K562 (cell line): ENCODE measurements at regions not wholly inside any gene's neighbourhood (a gene's known extent, or its start where the extent isn't known, plus 50 kb on each side); places are given as distances from the start of the nearest gene placed in this dataset.

Source experiments
- ATAC-seq: fragments of 200-7000 bp; cut with Tn5 transposase; 3 replicates; pipeline ENCODE4 v1.9.1; 2020; ENCODE audit warnings: moderate library complexity
- BruUV-seq: library from RNA; stranded (reverse); fragments of 400-500 nt; replicated peaks from 2 replicates; lab custom pipeline; 2021; lab: Mats Ljungman, UMichigan
- CTCF ChIA-PET: fragments of 300-600 bp; formaldehyde crosslinking; extraction: SDS; loops from one replicate; lab custom pipeline; 2021; ENCODE audit warnings: low intra/inter-chr PET ratio; lab: Yijun Ruan, JAX
- POLR2A ChIA-PET: fragments of 300-600, 350-650 bp; sonication (Branson Sonifier 250); formaldehyde crosslinking; extraction: SDS; loops from one replicate; lab custom pipeline; 2021; ENCODE audit warnings: antibody characterized with exemption, inconsistent platforms; lab: Yijun Ruan, JAX
- DNase-seq, 4 experiments: peaks; one replicate each; pipeline versions ENCODE4 v3.0.0 to v3.0.0-alpha.2; 2011 to 2018; ENCODE audit warnings: low spot score in 3 of 4, mixed read lengths in 3 of 4; ENCODE audit errors: extremely low read depth in 1 of 4
- FAIRE-seq: peaks from 2 replicates; lab custom pipeline; 2011; peaks lifted over from hg19 to GRCh38; lab: Jason Lieb, UNC
- H2AFZ ChIP-seq: 2 replicates; pipeline ENCODE4 v1.6.0; 2011; ENCODE audit warnings: low read depth, low read length, control low read depth, inconsistent platforms
- H3K27ac ChIP-seq: fragments of 200-600 bp; 3 replicates; pipeline ENCODE4 v1.8.0; 2011; ENCODE audit warnings: low read depth, mild to moderate bottlenecking, control low read depth, inconsistent platforms, low read length, moderate library complexity, mixed read lengths; ENCODE audit errors: extremely low read depth
- H3K27me3 ChIP-seq, 2 experiments: fragments of 300-600 bp in 1 of 2; 2 replicates in 1 of 2; 3 replicates in 1 of 2; pipeline versions ENCODE4 v1.6.0 to v1.8.0; 2011; ENCODE audit warnings: inconsistent platforms in 2 of 2, low read length in 2 of 2, mild to moderate bottlenecking in 1 of 2, mixed read lengths in 1 of 2, moderate library complexity in 1 of 2; ENCODE audit not compliant: control insufficient read depth in 2 of 2, insufficient read depth in 2 of 2
- H3K36me3 ChIP-seq: fragments of 300-600 bp; 3 replicates; pipeline ENCODE4 v1.8.0; 2011; ENCODE audit warnings: mild to moderate bottlenecking, low read length, inconsistent platforms; ENCODE audit not compliant: control insufficient read depth, insufficient read depth
- H3K4me1 ChIP-seq, 2 experiments: fragments of 200-600 bp in 1 of 2; replicated peaks in 1 of 2; 2 replicates in 1 of 2; 3 replicates in 1 of 2; pipeline versions ENCODE4 v1.5.1 to v1.8.0; 2011; ENCODE audit warnings: inconsistent platforms in 2 of 2, low read length in 2 of 2, mild to moderate bottlenecking in 1 of 2, mixed read lengths in 1 of 2, moderate library complexity in 1 of 2; ENCODE audit not compliant: control insufficient read depth in 2 of 2, insufficient read depth in 2 of 2
- H3K4me2 ChIP-seq: 2 replicates; pipeline ENCODE4 v1.6.1; 2011; ENCODE audit warnings: low read length, control low read depth, inconsistent platforms, mixed read lengths; ENCODE audit not compliant: insufficient read depth
- H3K4me3 ChIP-seq: fragments of 200-600 bp; sonication (generic), shearing (Covaris generic); 2 replicates; pipeline ENCODE4 v1.5.1; 2016; ENCODE audit warnings: control low read depth, inconsistent platforms
- H3K79me2 ChIP-seq: fragments of 200-600 bp; 3 replicates; pipeline ENCODE4 v1.8.0; 2011; ENCODE audit warnings: low read length, inconsistent platforms; ENCODE audit not compliant: control insufficient read depth, insufficient read depth
- H3K9ac ChIP-seq, 2 experiments: 2 replicates each; pipeline versions ENCODE4 v1.6.0 to v1.6.1; 2011; ENCODE audit warnings: low read depth in 2 of 2, low read length in 2 of 2, control low read depth in 1 of 2, inconsistent platforms in 1 of 2, mild to moderate bottlenecking in 1 of 2, mixed read lengths in 1 of 2; ENCODE audit not compliant: insufficient read depth in 1 of 2
- H3K9me1 ChIP-seq: one replicate; pipeline ENCODE4 v1.6.0; 2011; ENCODE audit warnings: inconsistent platforms, mild to moderate bottlenecking, low read length, moderate library complexity; ENCODE audit not compliant: control insufficient read depth, insufficient read depth
- H3K9me3 ChIP-seq: replicated peaks from 2 replicates; pipeline ENCODE4 v1.5.1; 2011; ENCODE audit warnings: low read depth, low read length, inconsistent platforms; ENCODE audit not compliant: control insufficient read depth, insufficient read depth
- H4K20me1 ChIP-seq: replicated peaks from 2 replicates; pipeline ENCODE4 v1.6.1; 2011; ENCODE audit warnings: low read length, inconsistent platforms, mixed read lengths; ENCODE audit not compliant: control insufficient read depth, insufficient read depth
- ARID1B ChIP-seq: fragments of 450-650 bp; IDR thresholded peaks from 2 replicates; pipeline ENCODE4 v1.6.1; 2016; ENCODE audit warnings: antibody characterized with exemption, mild to moderate bottlenecking, inconsistent platforms
- BRD4 ChIP-seq: fragments of 200-600 bp; sonication (generic); IDR thresholded peaks from 2 replicates; pipeline ENCODE4 v1.6.1; 2017; ENCODE audit warnings: inconsistent platforms
- MAFG ChIP-seq: fragments of 450-650 bp; conservative IDR thresholded peaks from 2 replicates; pipeline ENCODE4 v1.6.1; 2016; ENCODE audit warnings: missing genetic modification characterization, missing compliant biosample characterization
- ZNF174 ChIP-seq: fragments of 250-450 bp; sonication (Bioruptor Pico); IDR thresholded peaks from 2 replicates; pipeline ENCODE4 v1.4.0; 2020; ENCODE audit warnings: mild to moderate bottlenecking
- WGBS: fragments of 100-300 bp; shearing (Covaris generic); methylation state at CpG from one replicate; pipeline ENCODE4 v1.1.6; 2016; ENCODE audit warnings: low coverage, mixed read lengths; ENCODE audit not compliant: insufficient coverage; ENCODE audit errors: missing lambda C conversion rate; 5-methylcytosine and 5-hydroxymethylcytosine counted together
- in situ Hi-C: fragments of 300-500 bp; cut with MboI; formaldehyde crosslinking; loops from 4 replicates; pipeline ENCODE4 v1.15.0; 2018; ENCODE audit warnings: inconsistent platforms, mixed read lengths
- intact Hi-C: fragments of 100-400 bp; cut with micrococcal nuclease; formaldehyde crosslinking; loops from 2 replicates; pipeline ENCODE4 v1.14.2; 2022
- TF ChIP-seq, protein P1 (sequence below): sonication (generic); formaldehyde crosslinking; IDR thresholded peaks from 2 replicates; pipeline ENCODE4 v1.8.0; 2022; ENCODE audit warnings: mild to moderate bottlenecking, low read depth, missing genetic modification reagents
- TF ChIP-seq, protein P2 (sequence below), 2 experiments: fragments of 450-650 bp; conservative IDR thresholded peaks; 2 replicates each; pipeline ENCODE4 v1.6.1; 2017; ENCODE audit warnings: mild to moderate bottlenecking in 2 of 2, moderate library complexity in 2 of 2

DNA sequence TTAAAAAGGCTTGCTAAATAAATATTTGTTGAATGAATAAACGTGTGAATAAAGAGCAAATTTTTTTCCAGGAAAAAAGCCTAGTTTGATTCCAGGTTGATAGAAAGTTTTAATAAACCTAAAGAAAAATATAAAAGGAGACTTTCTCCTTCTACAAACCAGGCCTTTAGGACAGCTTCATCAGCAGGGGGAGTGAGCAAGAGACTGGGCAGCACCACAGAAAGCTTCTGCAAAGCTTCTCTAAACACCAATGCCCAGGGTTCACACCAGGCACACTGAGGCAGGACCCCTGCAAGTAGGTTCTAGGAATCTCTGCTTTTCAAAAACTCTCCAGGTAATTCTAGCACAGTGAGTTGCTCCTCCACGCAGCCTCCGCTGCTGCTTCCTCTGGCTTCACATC, 66.4 kb upstream of the SEC61G start:
- Histone ChIP-seq H3K27me3 (no peaks in the 10 kb centered on the region), H3K4me2 (no peak overlapping the region), H3K79me2 (no peaks in the 10 kb centered on the region), H3K9ac (no peak overlapping the region), H3K4me3 (no peak overlapping the region), H3K27ac (no peak overlapping the region), H2AFZ (no peak overlapping the region), H4K20me1 (no peaks in the 10 kb centered on the region), H3K9me3 (no peaks in the 10 kb centered on the region), H3K9me1 (no peaks in the 10 kb centered on the region), H3K4me1 (no peaks in the 10 kb centered on the region), H3K36me3 (no peaks in the 10 kb centered on the region)
- TF ChIP-seq MAFG (no peak), ARID1B (no peak), ZNF174 (no peak), BRD4 (no peak)
- TF ChIP-seq, protein P1, sequence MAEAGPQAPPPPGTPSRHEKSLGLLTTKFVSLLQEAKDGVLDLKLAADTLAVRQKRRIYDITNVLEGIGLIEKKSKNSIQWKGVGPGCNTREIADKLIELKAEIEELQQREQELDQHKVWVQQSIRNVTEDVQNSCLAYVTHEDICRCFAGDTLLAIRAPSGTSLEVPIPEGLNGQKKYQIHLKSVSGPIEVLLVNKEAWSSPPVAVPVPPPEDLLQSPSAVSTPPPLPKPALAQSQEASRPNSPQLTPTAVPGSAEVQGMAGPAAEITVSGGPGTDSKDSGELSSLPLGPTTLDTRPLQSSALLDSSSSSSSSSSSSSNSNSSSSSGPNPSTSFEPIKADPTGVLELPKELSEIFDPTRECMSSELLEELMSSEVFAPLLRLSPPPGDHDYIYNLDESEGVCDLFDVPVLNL (CRISPR knock-in tag), result no peak
- TF ChIP-seq, protein P2, sequence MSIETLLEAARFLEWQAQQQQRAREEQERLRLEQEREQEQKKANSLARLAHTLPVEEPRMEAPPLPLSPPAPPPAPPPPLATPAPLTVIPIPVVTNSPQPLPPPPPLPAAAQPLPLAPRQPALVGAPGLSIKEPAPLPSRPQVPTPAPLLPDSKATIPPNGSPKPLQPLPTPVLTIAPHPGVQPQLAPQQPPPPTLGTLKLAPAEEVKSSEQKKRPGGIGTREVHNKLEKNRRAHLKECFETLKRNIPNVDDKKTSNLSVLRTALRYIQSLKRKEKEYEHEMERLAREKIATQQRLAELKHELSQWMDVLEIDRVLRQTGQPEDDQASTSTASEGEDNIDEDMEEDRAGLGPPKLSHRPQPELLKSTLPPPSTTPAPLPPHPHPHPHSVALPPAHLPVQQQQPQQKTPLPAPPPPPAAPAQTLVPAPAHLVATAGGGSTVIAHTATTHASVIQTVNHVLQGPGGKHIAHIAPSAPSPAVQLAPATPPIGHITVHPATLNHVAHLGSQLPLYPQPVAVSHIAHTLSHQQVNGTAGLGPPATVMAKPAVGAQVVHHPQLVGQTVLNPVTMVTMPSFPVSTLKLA (conservative IDR thresholded peaks at IDR 0.05), result no peak
- WGBS, result 0% methylated on average over 3 of the region's 3 CpGs
- no peak for DNase-seq
- CTCF ChIA-PET, result no interaction called here
- in situ Hi-C loops (no loop called here), intact Hi-C loops (no loop called here)
- POLR2A ChIA-PET, result no interaction called here
- no peak for FAIRE-seq
- ATAC-seq, result no peak
- BruUV-seq, result no TSS peak
